ENCODE measurements at regions not wholly inside any gene's neighbourhood (a gene's known extent, or its start where the extent isn't known, plus 50 kb on each side); places are given as distances from the start of the nearest gene placed in this dataset.
"Not testable (repeated sequence)": the region's sequence is repeated elsewhere in the genome, so short reads cannot be mapped to it uniquely, and the experiment has no call there.

DNA sequence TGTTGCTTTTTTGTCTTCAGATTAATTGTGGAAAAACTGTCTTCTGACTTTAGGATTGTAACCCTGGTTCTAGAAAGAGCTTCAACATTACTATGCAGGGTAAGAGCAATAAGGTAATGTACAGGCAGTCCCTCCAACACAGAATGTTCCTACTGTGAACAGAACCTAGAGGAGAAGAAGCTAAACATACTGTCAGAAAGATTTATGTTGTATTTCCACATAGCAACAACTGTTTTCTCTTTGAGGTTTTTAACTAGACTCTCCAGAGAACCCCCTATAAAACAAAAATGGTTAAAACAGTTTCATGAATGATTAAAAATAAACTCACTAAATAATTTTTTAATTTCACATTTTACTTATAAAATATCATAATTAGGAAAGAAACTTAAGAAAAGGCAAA is 64.3 kb upstream of the NAA35 start:
- no peak for ATAC-seq
- intact Hi-C loops (cut with DNase I) = no loop called here
- DNase-seq = no peak

DNA sequence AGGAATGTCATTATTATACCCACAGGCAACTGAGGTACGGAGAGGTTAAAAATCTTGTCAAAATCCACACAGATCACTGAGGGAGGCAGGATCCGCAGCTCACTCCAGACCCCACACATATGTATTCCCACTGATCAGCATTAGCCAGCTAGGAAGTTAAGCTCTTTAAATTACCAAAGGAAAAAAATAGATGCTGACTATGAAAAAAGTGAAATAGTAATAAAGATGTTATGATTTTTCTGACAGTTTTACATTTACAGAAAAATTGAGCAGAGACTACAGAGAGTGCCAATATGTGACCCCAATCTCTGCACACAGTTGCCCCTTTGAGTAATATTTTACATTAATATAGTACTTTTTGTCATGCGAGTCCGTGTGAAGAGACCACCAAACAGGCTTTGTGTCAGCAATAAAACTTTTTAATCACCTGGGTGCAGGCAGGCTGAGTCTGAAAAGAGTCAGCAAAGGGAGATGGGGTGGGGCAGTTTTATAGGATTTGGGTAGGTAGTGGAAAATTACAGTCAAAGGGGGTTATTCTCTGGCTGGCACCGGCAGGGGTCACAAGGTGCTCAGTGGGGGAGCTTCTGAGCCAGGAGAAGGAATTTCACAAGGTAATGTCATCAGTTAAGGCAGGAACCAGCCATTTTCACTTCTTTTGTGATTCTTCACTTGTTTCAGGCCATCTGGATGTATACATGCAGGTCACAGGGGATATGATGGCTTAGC is 61.9 kb upstream of the NAA35 start:
- DNase-seq; intact Hi-C loops (cut with DNase I); ATAC-seq: not testable (repeated sequence)

DNA sequence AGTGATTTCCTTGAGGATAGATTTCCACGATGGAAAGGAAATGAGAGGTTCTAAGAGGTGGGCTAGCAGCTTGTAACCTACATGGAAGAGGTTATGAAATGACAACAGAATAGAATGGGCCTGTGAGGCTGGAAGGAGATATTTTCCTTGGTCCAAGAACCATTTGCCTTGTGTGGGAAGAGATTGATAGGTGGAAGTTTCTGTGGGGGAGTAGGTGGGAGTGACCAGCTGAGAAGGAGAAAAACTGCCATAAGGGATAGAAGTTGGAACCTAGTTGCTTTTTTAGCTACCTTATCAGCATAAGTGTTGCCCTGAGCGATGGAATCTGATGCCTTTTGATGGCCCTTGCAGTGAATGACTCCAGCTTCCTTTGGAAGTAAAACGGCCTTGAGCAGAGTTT is 60.4 kb upstream of the NAA35 start:
- intact Hi-C loops (cut with DNase I); ATAC-seq: not testable (repeated sequence)

DNA sequence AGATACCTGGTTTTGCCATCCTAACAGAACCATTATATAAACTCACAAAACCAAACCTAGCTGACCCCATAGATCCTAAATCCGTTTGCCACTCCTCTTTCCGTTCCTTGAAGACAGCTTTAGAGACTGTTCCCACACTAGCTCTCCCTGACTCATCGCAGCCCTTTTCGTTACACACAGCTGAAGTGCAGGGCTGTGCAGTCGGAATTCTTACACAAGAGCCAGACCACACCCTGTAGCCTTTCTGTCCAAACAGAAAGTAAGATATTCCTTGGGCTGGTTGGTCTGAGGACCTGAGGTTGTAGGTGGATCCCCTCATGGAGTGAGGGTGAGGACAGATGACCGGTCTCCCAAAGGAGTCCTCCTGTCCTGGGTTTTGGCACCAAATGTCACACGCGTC is 56.7 kb upstream of the NAA35 start:
- no peak for DNase-seq
- no peak for ATAC-seq
- intact Hi-C loops (cut with DNase I) = no loop called here

More for the DNA sequence above, 60.4 kb upstream of the NAA35 start:
- DNase-seq = not testable (repeated sequence)

DNA sequence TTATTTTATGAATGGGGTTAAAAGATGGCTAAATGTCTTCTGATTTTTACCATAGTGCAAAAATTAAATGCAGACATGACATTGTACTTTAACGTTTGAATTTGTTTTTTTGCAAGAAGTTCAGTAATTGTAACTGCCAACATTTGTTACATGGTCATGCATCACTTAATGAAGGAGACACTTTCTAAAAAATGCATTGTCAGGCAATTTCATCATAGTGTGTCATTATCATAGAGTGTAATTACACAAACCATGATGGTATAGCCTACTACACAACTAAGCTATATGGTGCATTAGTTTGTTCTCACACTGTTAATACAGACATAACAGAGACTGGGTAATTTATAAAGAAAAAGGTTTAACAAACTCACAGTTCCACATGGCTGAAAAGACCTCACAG is 50.0 kb upstream of the NAA35 start:
- ATAC-seq = no peak
- intact Hi-C loops (cut with DNase I) = no loop called here

More for the DNA sequence above, 50.0 kb upstream of the NAA35 start:
- DNase-seq = no peak
